Endothelial cell of umbilical vein (primary cell): ENCODE measurements at regions not wholly inside any gene's neighbourhood (a gene's known extent, or its start where the extent isn't known, plus 50 kb on each side); places are given as distances from the start of the nearest gene placed in this dataset.

ENCODE experiments used
- BruUV-seq: library from RNA; stranded (reverse); fragments of 400-500 nt; replicated peaks from 2 replicates; lab custom pipeline; 2021; lab: Mats Ljungman, UMichigan
- CTCF ChIA-PET: fragments of 300-600, 350-600 bp; sonication (Branson Sonifier 250); formaldehyde crosslinking; loops from one replicate; lab custom pipeline; 2021; ENCODE audit warnings: antibody characterized with exemption, inconsistent platforms; lab: Charles Lee
- POLR2A ChIA-PET: fragments of 300-600, 350-600 bp; sonication (Branson Sonifier 250); formaldehyde crosslinking; loops from one replicate; lab custom pipeline; 2021; ENCODE audit warnings: antibody characterized with exemption, inconsistent platforms; lab: Charles Lee
- DNase-seq: peaks from one replicate; pipeline ENCODE4 v3.0.0-alpha.2; 2011; ENCODE audit warnings: low read depth, low spot score
- FAIRE-seq: peaks from 2 replicates; lab custom pipeline; 2011; peaks lifted over from hg19 to GRCh38; lab: Jason Lieb, UNC
- H2AFZ ChIP-seq: 2 replicates; pipeline ENCODE4 v1.6.0; 2012; ENCODE audit warnings: low read depth, low read length, control low read depth, inconsistent platforms
- H3K27ac ChIP-seq: 2 replicates; pipeline ENCODE4 v1.5.1; 2011; ENCODE audit warnings: low read depth, mild to moderate bottlenecking, control low read depth, low read length, moderate library complexity; ENCODE audit not compliant: insufficient read depth
- H3K27me3 ChIP-seq, 2 experiments: 2 replicates each; pipeline versions ENCODE4 v1.6.0 to v1.6.1; 2011; ENCODE audit warnings: low read length in 2 of 2, mixed read lengths in 1 of 2; ENCODE audit not compliant: control insufficient read depth in 2 of 2, insufficient read depth in 2 of 2
- H3K36me3 ChIP-seq, 2 experiments: 2 replicates in 1 of 2; 3 replicates in 1 of 2; pipeline ENCODE4 v1.5.1; 2011; ENCODE audit warnings: low read length in 2 of 2, mild to moderate bottlenecking in 1 of 2, moderate library complexity in 1 of 2; ENCODE audit not compliant: control insufficient read depth in 2 of 2, insufficient read depth in 2 of 2; ENCODE audit errors: extremely low read depth in 1 of 2
- H3K4me1 ChIP-seq: 3 replicates; pipeline ENCODE4 v1.5.1; 2011; ENCODE audit warnings: mild to moderate bottlenecking, low read length; ENCODE audit not compliant: control insufficient read depth, insufficient read depth; ENCODE audit errors: extremely low read depth
- H3K4me2 ChIP-seq: 2 replicates; pipeline ENCODE4 v1.6.1; 2011; ENCODE audit warnings: low read length, control low read depth, mixed read lengths; ENCODE audit not compliant: insufficient read depth
- H3K4me3 ChIP-seq, 3 experiments: fragments of 200-600 bp in 1 of 3; sonication (generic), shearing (Covaris generic) in 1 of 3; replicated peaks in 1 of 3; 2 replicates each; pipeline ENCODE4 v1.5.1; 2011 to 2016; ENCODE audit warnings: control low read depth in 3 of 3, low read length in 3 of 3, mild to moderate bottlenecking in 2 of 3, inconsistent platforms in 1 of 3, low read depth in 1 of 3, moderate library complexity in 1 of 3; ENCODE audit not compliant: insufficient read depth in 1 of 3
- H3K79me2 ChIP-seq: 2 replicates; pipeline ENCODE4 v1.6.0; 2012; ENCODE audit warnings: low read length, inconsistent platforms; ENCODE audit not compliant: control insufficient read depth, insufficient read depth
- H3K9ac ChIP-seq: replicated peaks from 2 replicates; pipeline ENCODE3; 2011; ENCODE audit warnings: low read length, control low read depth; ENCODE audit not compliant: insufficient read depth; ENCODE audit errors: extremely low read depth
- H3K9me1 ChIP-seq: replicated peaks from 3 replicates; pipeline ENCODE4 v1.6.0; 2011; ENCODE audit warnings: mild to moderate bottlenecking, low read length; ENCODE audit not compliant: control insufficient read depth, insufficient read depth; ENCODE audit errors: extremely low read depth
- H3K9me3 ChIP-seq: replicated peaks from 2 replicates; pipeline ENCODE4 v1.5.1; 2012; ENCODE audit warnings: low read length, inconsistent platforms; ENCODE audit not compliant: control insufficient read depth, insufficient read depth
- H4K20me1 ChIP-seq: replicated peaks from 2 replicates; pipeline ENCODE3; 2011; ENCODE audit warnings: mild to moderate bottlenecking, low read length; ENCODE audit not compliant: control insufficient read depth, insufficient read depth; ENCODE audit errors: extremely low read depth
- CTCF ChIP-seq, 2 donors: IDR thresholded peaks; 1 replicate in 1 of 2; 2 replicates in 1 of 2; pipeline ENCODE4 v1.5.1; 2011; ENCODE audit warnings: low read length in 2 of 2, mild to moderate bottlenecking in 2 of 2, moderate library complexity in 2 of 2, control low read depth in 1 of 2, inconsistent platforms in 1 of 2, low read depth in 1 of 2; ENCODE audit not compliant: insufficient read depth in 1 of 2; ENCODE audit errors: extremely low read depth in 1 of 2
- EZH2 ChIP-seq: IDR thresholded peaks from 2 replicates; pipeline ENCODE4 v1.6.1; 2012; ENCODE audit warnings: borderline replicate concordance, low read depth, mild to moderate bottlenecking, moderate library complexity, low read length, inconsistent platforms; ENCODE audit not compliant: severe bottlenecking
- FOS ChIP-seq: IDR thresholded peaks from 2 replicates; pipeline ENCODE4 v1.6.1; 2011; ENCODE audit warnings: mild to moderate bottlenecking, low read length, moderate library complexity, borderline replicate concordance; ENCODE audit not compliant: insufficient read depth
- JUN ChIP-seq: IDR thresholded peaks from 2 replicates; pipeline ENCODE4 v1.6.1; 2011; ENCODE audit warnings: borderline replicate concordance, low read depth; ENCODE audit not compliant: insufficient read length, insufficient read depth
- MAX ChIP-seq: IDR thresholded peaks from 2 replicates; pipeline ENCODE4 v1.6.1; 2011; ENCODE audit not compliant: insufficient read depth, insufficient read length
- MYC ChIP-seq: IDR thresholded peaks from one replicate; pipeline ENCODE4 v1.6.1; 2011; ENCODE audit warnings: mild to moderate bottlenecking, low read depth, low read length
- POLR2A ChIP-seq: IDR thresholded peaks from 2 replicates; pipeline ENCODE4 v1.6.1; 2012; ENCODE audit warnings: low read depth, mild to moderate bottlenecking, control low read depth, low read length
- POLR2AphosphoS5 ChIP-seq: IDR thresholded peaks from 2 replicates; pipeline ENCODE4 v1.6.1; 2012; ENCODE audit warnings: low read depth, mild to moderate bottlenecking, control low read depth, low read length, moderate library complexity; ENCODE audit not compliant: insufficient read depth
- dilution Hi-C: fragments of 300-500 bp; cut with MboI; formaldehyde crosslinking; loops from one replicate; pipeline ENCODE4 v1.15.0; 2019; ENCODE audit warnings: low sequenced_read_pairs; ENCODE audit not compliant: extremely low pct_ligation_motif_present
- intact Hi-C: fragments of 100-400 bp; cut with micrococcal nuclease; formaldehyde crosslinking; loops from one replicate; pipeline ENCODE4 v1.10.0; 2022

- Histone ChIP-seq H3K79me2 (no peaks in the 10 kb centered on the region), H3K4me3 (no peak overlapping the region), H3K4me2 (no peak overlapping the region), H3K9me3 (peaks cover 12% of the 10 kb centered on the region), H3K4me1 (no peaks in the 10 kb centered on the region), H3K27me3 (no peaks in the 10 kb centered on the region), H3K9me1 (no peaks in the 10 kb centered on the region), H4K20me1 (no peaks in the 10 kb centered on the region), H3K27ac (no peak overlapping the region), H3K36me3 (no peaks in the 10 kb centered on the region), H2AFZ (no peak overlapping the region), H3K9ac (no peak overlapping the region)
- dilution Hi-C loops (no loop called here), intact Hi-C loops (no loop called here)
- TF ChIP-seq FOS: no peak
- no peak for TF ChIP-seq MYC
- no peak for TF ChIP-seq CTCF (IDR thresholded peaks at IDR 0.05; ENCODE audit: extremely low read depth in 1 of 2, insufficient read depth in 1 of 2, low read depth in 1 of 2, low read length in 2 of 2)
- TF ChIP-seq EZH2: no peak
- no peak for TF ChIP-seq MAX
- TF ChIP-seq POLR2A: no peak
- no peak for TF ChIP-seq JUN
- no peak for TF ChIP-seq POLR2AphosphoS5
- ChIA-PET CTCF (no interaction called here), POLR2A (no interaction called here)
- no TSS peak for BruUV-seq
- DNase-seq (no peak), FAIRE-seq (no peak)
These were observed 400.8 kb downstream of the CDH26 start for GRCh38 chr20:60359010-60359409.
